GM18505 (cell line): ENCODE measurements at regions not wholly inside any gene's neighbourhood (a gene's known extent, or its start where the extent isn't known, plus 50 kb on each side); places are given as distances from the start of the nearest gene placed in this dataset.

Source experiments
- ATAC-seq: cut with Tn5 transposase; IDR thresholded peaks from one replicate; pipeline ENCODE4 v1.9.1; 2021; ENCODE audit not compliant: unreplicated experiment
- POLR2A ChIP-seq: IDR thresholded peaks from 4 replicates; pipeline ENCODE4 v1.6.1; 2011; ENCODE audit warnings: borderline replicate concordance; ENCODE audit not compliant: insufficient read depth, insufficient read length; ENCODE audit errors: extremely low read depth

DNA sequence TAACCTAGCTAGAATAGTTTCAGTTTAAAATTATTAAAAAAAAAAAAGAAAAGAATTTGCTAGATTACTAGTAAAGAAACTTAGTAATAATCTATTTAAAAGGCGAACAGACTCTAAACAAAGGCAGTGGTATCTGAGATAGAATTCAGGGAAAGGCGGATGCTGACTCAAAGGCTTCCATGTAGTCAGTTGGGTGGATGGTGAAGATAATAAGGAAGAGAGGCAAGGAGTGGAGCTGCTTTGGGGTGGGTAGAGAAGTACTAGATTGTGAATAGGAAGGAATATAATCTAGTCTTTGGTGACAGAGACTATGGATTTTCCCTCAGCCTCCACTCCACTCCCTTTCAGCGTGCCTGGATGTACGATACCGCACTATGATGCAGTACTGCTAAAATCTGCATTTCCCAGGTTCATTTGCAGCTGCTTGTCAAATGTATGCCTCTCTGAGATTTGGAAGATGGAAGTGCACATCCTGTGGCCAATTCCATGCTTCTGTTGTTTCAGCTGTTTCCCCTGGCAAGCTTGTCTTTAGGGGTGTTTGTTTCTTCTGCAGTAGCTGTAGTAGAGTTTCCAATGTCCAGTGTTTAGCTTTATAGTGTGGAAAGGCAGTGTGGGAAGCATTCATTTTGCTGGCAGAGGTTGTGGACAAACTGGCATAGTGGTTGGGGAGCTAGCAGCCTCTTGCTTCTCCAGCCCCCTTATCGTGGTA, 184.6 kb upstream of the NRIP1 start:
- ATAC-seq: no peak
- no peak for TF ChIP-seq POLR2A

DNA sequence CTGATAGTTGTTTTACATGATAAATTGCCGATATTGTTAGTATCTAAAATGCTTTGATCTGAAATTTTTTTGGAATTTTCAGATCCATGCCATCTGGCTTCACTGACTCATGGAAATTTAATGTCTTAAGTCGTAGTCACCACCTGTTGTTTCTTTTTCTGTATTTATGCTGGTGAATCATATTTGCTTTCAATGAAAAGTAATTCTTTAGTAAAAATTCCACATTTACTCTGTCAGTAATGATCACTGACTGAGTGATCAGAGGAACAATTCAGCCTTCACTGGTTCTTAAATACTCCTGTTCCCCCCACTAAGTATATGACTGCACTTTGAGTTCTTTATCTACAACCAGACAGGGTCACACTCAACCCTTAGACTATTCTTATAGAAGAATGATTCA, 185.6 kb upstream of the NRIP1 start:
- no peak for TF ChIP-seq POLR2A
- ATAC-seq: no peak

DNA sequence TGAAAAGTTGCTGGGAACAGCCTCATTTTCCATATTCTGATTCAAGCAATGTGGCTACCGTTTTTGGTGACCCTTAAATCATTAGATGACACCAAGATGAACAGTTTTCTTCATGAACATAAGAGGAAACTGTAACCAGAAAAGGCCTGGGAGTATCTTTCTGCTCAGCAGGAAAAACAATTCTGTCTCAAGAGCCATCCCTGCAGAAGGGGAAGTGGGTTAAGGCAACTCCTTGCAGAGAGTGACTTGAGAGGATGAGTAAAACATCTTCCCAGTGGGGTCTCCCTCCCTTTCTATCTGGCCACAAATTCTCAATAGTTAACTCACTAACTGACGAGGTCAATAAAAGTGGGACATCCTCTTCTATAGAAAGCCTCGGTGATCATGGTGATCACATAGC, 187.6 kb upstream of the NRIP1 start:
- no peak for ATAC-seq
- TF ChIP-seq POLR2A: no peak

GRCh38 chr21:15254111-15254510, 189.3 kb upstream of the NRIP1 start:
- no peak for TF ChIP-seq POLR2A
- no peak for ATAC-seq

- ATAC-seq: no peak
- no peak for TF ChIP-seq POLR2A
Measured at GRCh38 chr21:15255261-15255660, 190.5 kb upstream of the NRIP1 start.

DNA sequence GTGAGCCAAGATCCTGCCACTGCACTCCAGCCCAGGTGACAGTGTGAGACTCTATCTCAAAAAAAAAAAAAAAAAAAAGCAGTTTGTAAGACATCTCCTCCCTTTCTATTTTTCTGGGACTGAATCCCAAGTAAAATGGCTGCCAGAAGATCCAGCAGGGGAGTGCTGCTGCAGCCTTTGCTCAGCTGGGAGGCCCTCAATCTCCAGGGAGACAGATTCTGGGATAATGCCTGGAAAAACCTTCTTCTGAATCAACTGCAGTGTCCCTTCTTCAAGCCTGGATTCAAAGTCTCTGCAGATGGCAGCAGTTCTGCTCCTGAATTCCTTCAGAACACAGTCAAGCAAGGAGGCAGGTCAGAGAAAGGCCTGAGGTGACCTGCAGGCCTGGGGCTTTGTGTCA, 191.0 kb upstream of the NRIP1 start:
- TF ChIP-seq POLR2A: no peak
- no peak for ATAC-seq

DNA sequence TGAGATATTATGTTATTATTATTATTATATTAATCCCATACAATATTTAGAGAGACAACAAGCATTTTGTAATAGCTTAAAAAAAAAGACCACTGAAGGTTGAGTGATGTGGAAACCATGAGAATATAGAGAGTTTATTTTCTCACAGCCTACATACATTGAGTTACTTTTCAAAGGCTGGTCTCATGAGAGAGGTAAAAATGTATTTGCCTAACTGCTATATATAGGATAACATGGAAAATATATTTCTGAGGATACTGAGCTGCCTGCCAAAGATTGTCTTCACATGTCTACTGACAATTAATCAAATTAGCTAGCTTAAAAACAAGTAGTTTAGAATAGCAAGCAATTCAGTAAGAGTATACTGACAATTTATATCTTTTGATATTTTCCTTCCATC, 192.2 kb upstream of the NRIP1 start:
- ATAC-seq: no peak
- no peak for TF ChIP-seq POLR2A

DNA sequence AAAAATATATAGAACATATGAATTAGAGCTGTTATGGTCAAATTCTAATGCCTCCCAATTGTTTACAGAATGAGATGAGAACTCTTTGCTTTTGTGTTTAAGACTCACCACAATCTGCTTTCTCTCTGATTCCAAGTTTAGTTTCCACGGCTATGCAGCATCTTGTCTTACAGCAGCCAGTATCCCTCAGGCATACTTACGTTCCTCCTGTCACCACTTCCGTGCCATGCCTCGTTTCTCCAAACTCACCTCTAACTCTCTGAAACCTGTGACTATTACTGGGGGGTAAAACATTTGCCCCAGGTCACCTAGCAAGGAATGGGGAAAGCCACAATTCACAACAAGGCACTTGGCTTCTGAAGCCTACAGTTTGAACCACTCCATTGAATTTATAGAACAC, 192.8 kb upstream of the NRIP1 start:
- TF ChIP-seq POLR2A: no peak
- ATAC-seq: no peak

DNA sequence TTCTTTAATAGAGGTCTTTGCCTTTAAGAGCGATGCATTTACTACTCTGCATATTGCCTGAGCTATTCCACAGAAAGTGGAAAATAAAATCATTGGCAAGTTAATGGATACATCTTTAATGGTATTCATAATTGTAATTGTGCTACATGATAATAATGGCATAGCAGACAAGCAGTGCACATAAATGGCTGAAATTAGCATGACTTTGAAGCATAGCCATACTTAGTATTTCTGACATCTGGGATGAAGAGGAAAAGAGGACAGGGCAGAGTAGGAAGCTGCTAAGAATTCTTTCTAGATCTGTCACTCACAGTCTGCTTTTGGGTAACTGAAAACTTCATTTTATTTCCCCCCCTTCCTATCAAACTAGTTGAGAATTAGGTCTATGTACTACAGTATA, 195.0 kb upstream of the NRIP1 start:
- ATAC-seq: no peak
- no peak for TF ChIP-seq POLR2A

- no peak for ATAC-seq
- no peak for TF ChIP-seq POLR2A
Measured at GRCh38 chr21:15260604-15261003, 195.8 kb upstream of the NRIP1 start.

DNA sequence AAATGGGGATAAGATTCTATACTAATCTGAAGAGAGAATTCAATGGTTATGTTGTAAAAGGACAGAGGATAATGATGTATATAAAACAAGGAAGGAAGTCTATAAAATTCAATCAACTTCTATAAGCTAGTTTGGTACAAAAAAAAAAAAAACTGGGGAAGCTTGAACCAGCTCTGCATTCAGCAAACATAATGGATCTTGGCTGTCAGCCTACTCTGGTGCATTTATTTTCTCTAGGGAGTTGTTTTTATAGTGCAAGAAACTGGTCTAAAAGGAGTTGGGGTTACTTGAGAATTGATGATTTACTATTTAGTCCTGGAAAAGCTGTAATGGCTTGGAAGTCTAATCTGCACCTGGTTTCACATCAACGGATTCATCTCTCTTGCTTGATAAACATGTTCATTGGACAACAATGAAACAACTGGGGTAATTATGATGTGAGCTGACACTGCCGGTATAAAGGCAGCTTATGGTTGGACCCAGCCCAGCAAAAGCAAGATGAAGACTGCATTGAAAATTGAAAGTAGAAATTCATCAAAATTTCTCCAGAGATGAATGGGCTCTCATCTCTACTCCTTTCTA, 199.4 kb upstream of the NRIP1 start:
- TF ChIP-seq POLR2A: no peak
- no peak for ATAC-seq

- no peak for ATAC-seq
- TF ChIP-seq POLR2A: no peak
Measured at GRCh38 chr21:15272171-15272570, 207.4 kb upstream of the NRIP1 start.

DNA sequence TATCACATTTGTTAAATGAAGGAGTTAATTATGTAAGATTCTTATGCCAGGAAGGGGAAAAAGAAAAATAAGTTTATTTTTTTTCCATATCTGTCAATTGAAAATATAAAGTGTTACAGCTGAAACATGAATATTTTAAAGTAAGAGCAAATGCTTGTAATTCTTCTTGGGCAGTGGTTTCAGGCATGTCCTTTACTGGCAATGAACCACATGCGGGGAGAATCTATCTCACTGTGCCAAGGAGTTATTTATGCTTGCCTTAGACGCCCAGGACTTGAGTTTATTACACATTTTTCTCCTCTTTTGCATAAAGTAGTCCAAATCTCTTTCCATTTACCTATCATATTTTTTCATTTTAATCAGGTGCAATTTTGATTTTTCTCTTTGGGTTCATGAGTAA, 207.8 kb upstream of the NRIP1 start:
- no peak for TF ChIP-seq POLR2A
- ATAC-seq: no peak

DNA sequence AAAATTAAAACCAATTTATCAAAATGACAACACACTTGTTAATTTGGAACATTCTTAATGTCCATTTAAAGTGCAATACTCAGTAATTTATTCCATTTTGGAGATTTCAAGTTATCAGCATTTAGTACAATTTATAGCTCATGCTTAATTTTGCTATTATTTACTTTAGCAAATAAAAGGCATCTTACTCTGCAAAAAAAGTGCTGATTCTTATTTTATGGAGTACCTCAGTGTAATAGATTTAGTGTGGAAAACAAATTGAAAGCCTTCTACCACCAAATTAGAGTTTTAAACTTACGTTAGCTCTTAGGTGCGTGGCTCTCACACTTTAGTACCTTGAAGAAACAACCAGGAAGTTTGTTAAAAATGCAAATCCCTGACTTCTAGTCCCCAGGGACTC, 208.4 kb upstream of the NRIP1 start:
- ATAC-seq: no peak
- TF ChIP-seq POLR2A: no peak
